ENCODE measurements at regions not wholly inside any gene's neighbourhood (a gene's known extent, or its start where the extent isn't known, plus 50 kb on each side); places are given as distances from the start of the nearest gene placed in this dataset.

GRCh38 chr12:124492879-124493808 is 74.3 kb downstream of the NCOR2 start:
- H3K4me3 ChIP-seq (ENCODE audit: low read length): no peak overlapping the region
- no peak for DNase-seq (ENCODE audit: low read depth)
- no peak for TF ChIP-seq CTCF (IDR thresholded peaks at IDR 0.05; ENCODE audit: insufficient read depth, low read depth, low read length, missing control alignments)

GRCh38 chr12:124491856-124492420 is 75.5 kb downstream of the NCOR2 start:
- H3K4me3 ChIP-seq (ENCODE audit: low read length): no peak overlapping the region
- TF ChIP-seq CTCF (IDR thresholded peaks at IDR 0.05; ENCODE audit: insufficient read depth, low read depth, low read length, missing control alignments): no peak
- no peak for DNase-seq (ENCODE audit: low read depth)

- H3K4me3 ChIP-seq (ENCODE audit: low read length): no peak overlapping the region
- no peak for DNase-seq (ENCODE audit: low read depth)
- no peak for TF ChIP-seq CTCF (IDR thresholded peaks at IDR 0.05; ENCODE audit: insufficient read depth, low read depth, low read length, missing control alignments)
Observed at GRCh38 chr12:124491310-124491709, 76.1 kb downstream of the NCOR2 start.

GRCh38 chr12:124490584-124491305 is 76.7 kb downstream of the NCOR2 start:
- no peak for DNase-seq (ENCODE audit: low read depth)
- no peak for TF ChIP-seq CTCF (IDR thresholded peaks at IDR 0.05; ENCODE audit: insufficient read depth, low read depth, low read length, missing control alignments)
- H3K4me3 ChIP-seq (ENCODE audit: low read length): no peak overlapping the region

- H3K4me3 ChIP-seq (ENCODE audit: low read length): no peak overlapping the region
Observed at GRCh38 chr12:124489915-124490583, 77.4 kb downstream of the NCOR2 start.

More at GRCh38 chr12:124489915-124490583, 77.4 kb downstream of the NCOR2 start:
- DNase-seq (ENCODE audit: low read depth): no peak
- TF ChIP-seq CTCF (IDR thresholded peaks at IDR 0.05; ENCODE audit: insufficient read depth, low read depth, low read length, missing control alignments): no peak

Data from epithelial cell of esophagus (primary cell).